ENCODE measurements at regions not wholly inside any gene's neighbourhood (a gene's known extent, or its start where the extent isn't known, plus 50 kb on each side); places are given as distances from the start of the nearest gene placed in this dataset.
"Not testable (repeated sequence)": the region's sequence is repeated elsewhere in the genome, so short reads cannot be mapped to it uniquely, and the experiment has no call there.

- Mint-ChIP-seq H3K4me1 (ENCODE audit: low read depth, unreplicated experiment) (peaks cover 5% of the 10 kb centered on the region), H3K27me3 (ENCODE audit: low read depth, unreplicated experiment) (peaks cover 4% of the 10 kb centered on the region), H3K36me3 (ENCODE audit: low read depth, unreplicated experiment) (no peaks in the 10 kb centered on the region), H3K9me3 (ENCODE audit: unreplicated experiment) (no peaks in the 10 kb centered on the region), H3K4me3 (ENCODE audit: unreplicated experiment) (no peak overlapping the region), H3K27ac (ENCODE audit: unreplicated experiment) (no peak overlapping the region)
- no peak overlapping the region for H2AFZ ChIP-seq (ENCODE audit: low read depth, low read length)
- H3K4me3 ChIP-seq (ENCODE audit: insufficient read depth, low read depth, low read length), result no peak overlapping the region
- H3K27me3 ChIP-seq (ENCODE audit: insufficient read depth, low read length), result peaks cover 2% of the 10 kb centered on the region
- TF ChIP-seq EZH2 (IDR thresholded peaks at IDR 0.05; ENCODE audit: insufficient read depth, low read length), result no peak
- H3K27ac ChIP-seq (ENCODE audit: low read depth, low read length), result no peak overlapping the region
- DNase-seq (ENCODE audit: low read depth) (no peak), FAIRE-seq (no peak)
- H4K20me1 ChIP-seq (ENCODE audit: insufficient read depth, low read length), result no peaks in the 10 kb centered on the region
- H3K9ac ChIP-seq (ENCODE audit: low read length), result no peak overlapping the region
- H3K4me1 ChIP-seq (ENCODE audit: insufficient read depth, low read length), result peaks cover 11% of the 10 kb centered on the region
- H3K4me2 ChIP-seq (ENCODE audit: low read length), result no peak overlapping the region
- no peaks in the 10 kb centered on the region for H3K36me3 ChIP-seq (ENCODE audit: insufficient read depth, low read length)
- no peaks in the 10 kb centered on the region for H3K79me2 ChIP-seq (ENCODE audit: insufficient read depth, low read length)
- H3K9me3 ChIP-seq (ENCODE audit: insufficient read depth, low read depth, low read length), result no peaks in the 10 kb centered on the region
These were observed 51.8 kb downstream of the TEX44 start for GRCh38 chr2:231644426-231644825.

GRCh38 chr2:231646476-231646875, 53.8 kb downstream of the TEX44 start:
- peaks cover 11% of the 10 kb centered on the region for H3K4me1 ChIP-seq (ENCODE audit: insufficient read depth, low read length)
- no peaks in the 10 kb centered on the region for H3K79me2 ChIP-seq (ENCODE audit: insufficient read depth, low read length)
- H3K36me3 ChIP-seq (ENCODE audit: insufficient read depth, low read length), result no peaks in the 10 kb centered on the region
- Mint-ChIP-seq H3K4me3 (ENCODE audit: unreplicated experiment) (no peak overlapping the region), H3K27ac (ENCODE audit: unreplicated experiment) (no peak overlapping the region), H3K27me3 (ENCODE audit: low read depth, unreplicated experiment) (peaks cover 4% of the 10 kb centered on the region), H3K36me3 (ENCODE audit: low read depth, unreplicated experiment) (no peaks in the 10 kb centered on the region), H3K9me3 (ENCODE audit: unreplicated experiment) (no peaks in the 10 kb centered on the region), H3K4me1 (ENCODE audit: low read depth, unreplicated experiment) (peaks cover 5% of the 10 kb centered on the region)
- no peaks in the 10 kb centered on the region for H4K20me1 ChIP-seq (ENCODE audit: insufficient read depth, low read length)
- no peak overlapping the region for H2AFZ ChIP-seq (ENCODE audit: low read depth, low read length)
- H3K4me2 ChIP-seq (ENCODE audit: low read length), result no peak overlapping the region
- no peaks in the 10 kb centered on the region for H3K9me3 ChIP-seq (ENCODE audit: insufficient read depth, low read depth, low read length)
- no peak overlapping the region for H3K4me3 ChIP-seq (ENCODE audit: insufficient read depth, low read depth, low read length)
- H3K27me3 ChIP-seq (ENCODE audit: insufficient read depth, low read length), result peaks cover 2% of the 10 kb centered on the region
- H3K9ac ChIP-seq (ENCODE audit: low read length), result no peak overlapping the region
- TF ChIP-seq, protein P1, sequence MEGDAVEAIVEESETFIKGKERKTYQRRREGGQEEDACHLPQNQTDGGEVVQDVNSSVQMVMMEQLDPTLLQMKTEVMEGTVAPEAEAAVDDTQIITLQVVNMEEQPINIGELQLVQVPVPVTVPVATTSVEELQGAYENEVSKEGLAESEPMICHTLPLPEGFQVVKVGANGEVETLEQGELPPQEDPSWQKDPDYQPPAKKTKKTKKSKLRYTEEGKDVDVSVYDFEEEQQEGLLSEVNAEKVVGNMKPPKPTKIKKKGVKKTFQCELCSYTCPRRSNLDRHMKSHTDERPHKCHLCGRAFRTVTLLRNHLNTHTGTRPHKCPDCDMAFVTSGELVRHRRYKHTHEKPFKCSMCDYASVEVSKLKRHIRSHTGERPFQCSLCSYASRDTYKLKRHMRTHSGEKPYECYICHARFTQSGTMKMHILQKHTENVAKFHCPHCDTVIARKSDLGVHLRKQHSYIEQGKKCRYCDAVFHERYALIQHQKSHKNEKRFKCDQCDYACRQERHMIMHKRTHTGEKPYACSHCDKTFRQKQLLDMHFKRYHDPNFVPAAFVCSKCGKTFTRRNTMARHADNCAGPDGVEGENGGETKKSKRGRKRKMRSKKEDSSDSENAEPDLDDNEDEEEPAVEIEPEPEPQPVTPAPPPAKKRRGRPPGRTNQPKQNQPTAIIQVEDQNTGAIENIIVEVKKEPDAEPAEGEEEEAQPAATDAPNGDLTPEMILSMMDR (IDR thresholded peaks at IDR 0.05; ENCODE audit: insufficient read depth, low read depth, low read length), result no peak
- no peak for TF ChIP-seq EZH2 (IDR thresholded peaks at IDR 0.05; ENCODE audit: insufficient read depth, low read length)
- no peak overlapping the region for H3K27ac ChIP-seq (ENCODE audit: low read depth, low read length)
- DNase-seq (ENCODE audit: low read depth) (no peak), FAIRE-seq (no peak)

- Histone ChIP-seq H3K27ac (ENCODE audit: low read depth, low read length) (no peak overlapping the region), H2AFZ (ENCODE audit: low read depth, low read length) (no peak overlapping the region), H3K4me2 (ENCODE audit: low read length) (no peak overlapping the region), H3K9ac (ENCODE audit: low read length) (no peak overlapping the region), H3K79me2 (ENCODE audit: insufficient read depth, low read length) (no peaks in the 10 kb centered on the region), H3K27me3 (ENCODE audit: insufficient read depth, low read length) (peaks cover 2% of the 10 kb centered on the region), H4K20me1 (ENCODE audit: insufficient read depth, low read length) (no peaks in the 10 kb centered on the region), H3K36me3 (ENCODE audit: insufficient read depth, low read length) (no peaks in the 10 kb centered on the region), H3K4me1 (ENCODE audit: insufficient read depth, low read length) (no peaks in the 10 kb centered on the region), H3K4me3 (ENCODE audit: insufficient read depth, low read depth, low read length) (no peak overlapping the region), H3K9me3 (ENCODE audit: insufficient read depth, low read depth, low read length) (no peaks in the 10 kb centered on the region)
- FAIRE-seq, result no peak
- H3K9me3 Mint-ChIP-seq (ENCODE audit: unreplicated experiment), result no peaks in the 10 kb centered on the region
- H3K4me1 Mint-ChIP-seq (ENCODE audit: low read depth, unreplicated experiment), result no peaks in the 10 kb centered on the region
- TF ChIP-seq, protein P1 (IDR thresholded peaks at IDR 0.05; ENCODE audit: insufficient read depth, low read depth, low read length), result peak; percentile 41
- TF ChIP-seq EZH2 (IDR thresholded peaks at IDR 0.05; ENCODE audit: insufficient read depth, low read length), result no peak
- DNase-seq (ENCODE audit: low read depth), result no peak
- no peak overlapping the region for H3K4me3 Mint-ChIP-seq (ENCODE audit: unreplicated experiment)
- H3K27me3 Mint-ChIP-seq (ENCODE audit: low read depth, unreplicated experiment), result peaks cover 4% of the 10 kb centered on the region
- no peaks in the 10 kb centered on the region for H3K36me3 Mint-ChIP-seq (ENCODE audit: low read depth, unreplicated experiment)
- no peak overlapping the region for H3K27ac Mint-ChIP-seq (ENCODE audit: unreplicated experiment)
These were observed 56.0 kb downstream of the TEX44 start for GRCh38 chr2:231648579-231649174.

DNA sequence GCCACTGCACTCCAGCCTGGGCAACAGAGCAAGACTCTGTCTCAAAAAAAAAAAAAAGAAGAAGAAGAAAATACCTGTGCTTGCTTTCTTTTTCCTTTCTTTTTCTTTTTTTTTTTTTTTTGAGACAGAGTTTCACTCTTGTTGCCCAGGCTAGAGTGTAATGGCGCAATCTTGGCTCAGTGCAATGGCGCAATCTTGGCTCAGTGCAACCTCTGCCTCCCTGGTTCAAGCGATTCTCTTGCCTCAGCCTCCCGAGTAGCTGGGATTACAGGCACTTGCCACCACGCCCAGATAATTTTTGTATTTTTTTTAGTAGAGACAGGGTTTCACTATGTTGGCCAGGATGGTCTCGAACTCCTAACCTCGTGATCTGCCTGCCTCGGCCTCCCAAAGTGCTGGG, 56.8 kb upstream of the PTMA start:
- FAIRE-seq; H3K27me3 Mint-ChIP-seq (ENCODE audit: low read depth, unreplicated experiment): not testable (repeated sequence)

More for the DNA sequence above, 56.8 kb upstream of the PTMA start:
- H2AFZ ChIP-seq (ENCODE audit: low read depth, low read length); H3K4me1 Mint-ChIP-seq (ENCODE audit: low read depth, unreplicated experiment); H3K27ac ChIP-seq (ENCODE audit: low read depth, low read length); H3K27ac Mint-ChIP-seq (ENCODE audit: unreplicated experiment); H3K79me2 ChIP-seq (ENCODE audit: insufficient read depth, low read length); H3K9ac ChIP-seq (ENCODE audit: low read length); H3K4me2 ChIP-seq (ENCODE audit: low read length); DNase-seq (ENCODE audit: low read depth); H3K36me3 Mint-ChIP-seq (ENCODE audit: low read depth, unreplicated experiment); H3K4me1 ChIP-seq (ENCODE audit: insufficient read depth, low read length); H3K36me3 ChIP-seq (ENCODE audit: insufficient read depth, low read length); H4K20me1 ChIP-seq (ENCODE audit: insufficient read depth, low read length); H3K4me3 Mint-ChIP-seq (ENCODE audit: unreplicated experiment); H3K4me3 ChIP-seq (ENCODE audit: insufficient read depth, low read depth, low read length); H3K9me3 Mint-ChIP-seq (ENCODE audit: unreplicated experiment); H3K9me3 ChIP-seq (ENCODE audit: insufficient read depth, low read depth, low read length); H3K27me3 ChIP-seq (ENCODE audit: insufficient read depth, low read length): not testable (repeated sequence)

All from astrocyte (in vitro differentiated cells and primary cell).